ENCODE measurements at regions not wholly inside any gene's neighbourhood (a gene's known extent, or its start where the extent isn't known, plus 50 kb on each side); places are given as distances from the start of the nearest gene placed in this dataset.

DNA sequence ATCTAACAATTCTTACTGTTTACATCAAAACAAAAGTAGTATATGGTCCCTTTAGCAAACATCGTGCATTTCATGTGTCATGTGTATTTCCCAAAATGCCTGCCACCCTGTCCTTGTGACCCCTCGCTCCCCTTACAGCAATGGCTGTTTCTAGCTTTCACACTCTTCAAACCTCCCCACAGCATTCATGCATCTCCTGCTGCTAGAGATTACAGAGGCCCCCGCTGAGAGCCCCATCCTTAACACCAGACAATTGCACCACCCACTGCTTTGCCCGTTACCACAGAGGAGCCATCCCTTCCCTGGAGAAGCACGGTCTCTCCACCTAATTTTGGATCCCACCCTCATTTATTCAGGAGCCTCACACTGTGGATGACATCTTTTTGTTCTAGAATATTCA is 149.7 kb upstream of the IRX4 start:
- intact Hi-C loops (cut with DNase I): no loop called here
- DNase-seq (ENCODE audit: low spot score): no peak

DNA sequence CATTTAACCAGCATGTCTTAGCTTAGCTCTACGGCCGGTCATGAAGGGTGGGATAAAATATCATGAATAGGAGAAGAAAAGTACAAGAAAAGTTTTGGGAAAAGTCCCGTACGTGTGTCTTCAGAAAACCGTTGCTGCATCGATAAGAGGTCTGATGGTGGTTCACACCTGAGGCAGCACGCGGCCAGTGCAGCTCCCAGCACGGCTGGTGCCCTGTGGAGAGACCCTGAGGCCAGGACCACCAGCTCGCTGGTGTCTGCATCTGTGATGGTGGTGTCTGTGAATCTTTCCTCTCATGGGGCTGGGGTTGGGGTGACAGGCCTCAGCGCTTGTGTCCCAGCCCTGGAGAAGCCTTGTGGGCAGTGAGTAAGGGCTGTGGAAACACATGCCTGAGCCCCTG is 148.9 kb upstream of the IRX4 start:
- intact Hi-C loops (cut with DNase I): no loop called here
- no peak for DNase-seq (ENCODE audit: low spot score)

- no peak for DNase-seq (ENCODE audit: low spot score)
- intact Hi-C loops (cut with DNase I): no loop called here
Measured at GRCh38 chr5:2030131-2030530, 147.4 kb upstream of the IRX4 start.

DNA sequence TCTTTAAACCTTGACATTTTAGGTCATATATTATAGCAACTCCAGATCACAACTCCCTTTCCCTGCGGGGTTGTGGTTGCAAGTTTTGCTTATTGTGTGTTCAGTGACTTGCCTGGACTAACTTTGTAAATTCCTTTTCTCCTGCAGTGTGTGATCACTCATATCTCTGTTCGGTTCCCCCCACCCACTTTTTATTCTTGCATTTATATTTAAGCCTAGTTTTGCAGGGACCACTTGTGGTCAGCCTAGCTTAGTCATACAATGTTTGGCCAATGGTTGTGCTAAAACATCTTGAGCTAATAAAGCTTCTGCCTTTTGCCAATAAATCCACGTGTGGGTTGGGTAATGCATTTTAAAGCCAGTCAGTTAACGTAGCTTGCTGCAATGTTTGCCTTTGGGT is 146.5 kb upstream of the IRX4 start:
- intact Hi-C loops (cut with DNase I): no loop called here

GRCh38 chr5:2027790-2028189 is 145.1 kb upstream of the IRX4 start:
- intact Hi-C loops (cut with DNase I): no loop called here
- no peak for DNase-seq (ENCODE audit: low spot score)

More for the DNA sequence above, 146.5 kb upstream of the IRX4 start:
- no peak for DNase-seq (ENCODE audit: low spot score)

DNA sequence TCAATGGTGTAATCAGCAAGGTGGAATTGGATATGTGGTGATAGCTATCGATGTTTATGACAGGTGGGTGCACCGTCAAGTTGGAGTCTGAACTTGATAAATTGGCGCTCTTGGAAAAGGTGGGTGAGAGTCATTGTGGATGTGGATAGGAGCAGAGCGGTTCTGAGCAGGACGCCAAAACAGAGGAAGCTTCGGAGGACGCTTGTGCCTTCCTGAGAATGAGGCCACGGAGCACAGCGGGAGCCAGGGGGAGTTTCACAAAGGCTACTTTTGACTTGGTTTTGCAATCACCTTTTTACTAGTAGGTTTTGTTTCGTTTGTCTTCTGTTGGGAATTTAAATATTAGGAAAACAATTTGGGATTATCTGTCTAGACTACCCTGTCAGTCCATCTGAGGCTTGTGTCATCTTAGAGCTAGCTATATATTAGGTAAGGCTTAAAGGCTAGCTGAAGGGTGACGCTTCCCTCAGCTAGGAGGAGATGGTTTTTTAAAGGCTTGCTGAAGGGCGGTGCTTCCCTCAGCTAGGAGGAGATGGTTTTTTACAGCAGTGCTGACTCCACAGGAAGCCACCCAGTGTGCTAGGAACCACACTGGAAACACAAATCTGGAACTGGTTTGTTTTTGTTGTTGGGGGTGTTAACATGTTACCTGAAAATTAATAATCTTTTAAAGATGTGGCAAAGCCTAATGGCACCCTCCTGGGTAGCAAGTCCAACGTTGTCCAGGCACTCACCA is 142.4 kb upstream of the IRX4 start:
- DNase-seq (ENCODE audit: low spot score): no peak
- intact Hi-C loops (cut with DNase I): no loop called here

DNA sequence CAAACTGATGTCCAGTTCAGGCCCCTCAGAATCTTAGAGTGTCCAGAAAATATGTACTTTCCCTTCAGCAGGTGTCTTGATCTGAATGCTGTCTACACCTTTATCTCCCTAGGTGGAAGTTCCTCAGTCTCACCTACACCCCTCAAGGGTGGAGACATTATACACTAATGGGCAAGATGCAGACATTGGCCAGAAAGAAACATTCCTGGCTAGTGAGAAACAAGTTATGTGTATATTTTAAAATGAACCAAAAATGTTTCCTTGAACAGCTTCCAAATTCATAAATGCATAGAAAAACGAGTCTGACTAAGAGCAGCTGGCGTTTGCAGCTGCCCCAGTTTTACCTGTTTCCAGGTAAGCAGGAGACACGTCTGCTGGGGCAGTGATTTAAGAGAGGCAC is 140.5 kb upstream of the IRX4 start:
- intact Hi-C loops (cut with DNase I): no loop called here
- DNase-seq (ENCODE audit: low spot score): no peak

DNA sequence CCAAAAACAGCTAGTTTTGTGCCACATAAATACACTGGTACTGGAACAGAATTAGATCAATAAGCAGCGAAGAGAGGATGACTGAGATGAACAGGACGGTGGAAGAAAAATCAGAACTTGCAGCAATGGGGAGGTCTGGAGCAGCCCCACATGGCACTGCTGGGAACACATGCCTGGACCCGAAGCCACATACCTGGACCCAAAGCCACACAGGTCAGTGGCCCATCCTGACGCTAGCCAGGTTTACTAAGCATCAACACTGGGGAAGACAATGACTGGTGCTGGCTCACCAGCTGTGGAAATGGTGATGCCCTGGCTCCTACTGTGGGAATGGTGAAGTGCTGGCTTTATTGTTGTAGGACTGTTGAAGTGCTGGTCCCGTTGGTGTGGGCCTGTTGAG is 139.7 kb upstream of the IRX4 start:
- no peak for DNase-seq (ENCODE audit: low spot score)
- intact Hi-C loops (cut with DNase I): no loop called here

DNA sequence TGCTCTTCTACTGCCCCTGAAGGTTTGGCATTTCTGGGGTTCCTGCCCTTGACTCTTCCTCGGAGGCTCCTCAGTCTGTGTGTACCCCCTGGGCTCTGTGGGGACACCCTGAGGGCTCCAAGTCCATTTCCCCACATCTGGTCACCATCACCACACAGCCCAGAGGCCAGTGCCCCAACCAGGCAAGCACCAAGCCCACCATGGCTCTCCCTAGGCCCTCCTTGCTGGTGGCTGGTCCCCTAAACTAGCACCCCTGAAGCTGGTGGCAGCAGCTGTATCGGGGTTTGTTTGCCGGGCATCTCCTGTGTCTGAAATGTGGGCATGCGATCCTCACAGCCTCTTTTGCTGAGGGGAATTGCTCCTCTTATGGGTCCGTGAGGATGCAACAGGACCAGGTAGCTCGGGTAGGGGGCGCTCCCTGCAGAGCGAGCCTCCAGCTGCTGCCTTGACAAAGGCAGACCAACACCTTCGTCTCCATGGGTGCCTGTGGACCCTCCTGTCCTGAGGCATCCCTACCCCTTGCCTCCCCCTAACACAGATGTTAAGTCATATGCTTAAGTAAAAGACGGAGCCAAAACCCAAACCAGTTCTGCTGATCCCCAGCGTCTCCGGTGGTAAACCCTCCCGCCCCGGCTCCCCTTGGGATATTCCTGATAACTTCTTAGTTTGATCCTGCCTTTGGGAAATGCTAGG is 138.9 kb upstream of the IRX4 start:
- no peak for DNase-seq (ENCODE audit: low spot score)
- intact Hi-C loops (cut with DNase I): no loop called here

DNA sequence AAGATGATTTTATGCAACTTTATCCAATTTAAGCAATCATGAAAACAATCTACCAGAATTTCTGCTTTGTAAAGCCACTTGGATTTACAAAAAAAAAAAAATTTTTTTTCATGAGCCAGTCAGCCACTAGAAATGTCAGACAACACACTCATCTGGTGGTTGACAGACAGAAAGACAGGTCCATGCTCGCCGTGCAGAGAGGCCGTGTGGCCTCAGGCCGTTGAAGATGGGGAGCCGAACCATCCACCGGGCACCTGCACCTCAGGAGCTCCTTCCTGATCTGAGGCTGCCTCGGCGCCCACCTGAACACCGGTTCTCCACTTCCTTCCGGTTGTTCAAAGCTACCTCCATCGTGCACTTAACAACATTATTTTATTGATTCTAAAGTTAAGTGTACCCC is 138.0 kb upstream of the IRX4 start:
- DNase-seq (ENCODE audit: low spot score): no peak
- intact Hi-C loops (cut with DNase I): no loop called here

GRCh38 chr5:2019716-2020115 is 137.0 kb upstream of the IRX4 start:
- intact Hi-C loops (cut with DNase I): no loop called here
- DNase-seq (ENCODE audit: low spot score): no peak

DNA sequence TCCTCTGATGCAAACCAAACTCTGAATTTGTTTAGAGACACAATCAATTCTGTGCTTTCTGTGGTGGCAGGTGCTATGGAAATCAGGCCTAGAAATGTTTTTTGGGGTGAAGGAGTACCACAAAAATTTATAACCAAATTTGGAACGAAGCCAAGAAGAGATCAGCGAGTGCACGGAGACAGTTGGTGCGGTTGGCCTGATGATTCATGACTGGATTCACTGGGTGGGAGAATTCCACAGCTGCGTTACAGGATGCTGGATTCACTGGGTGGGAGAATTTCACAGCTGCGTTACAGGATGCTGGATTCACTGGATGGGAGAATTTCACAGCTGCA is 135.6 kb upstream of the IRX4 start:
- no peak for DNase-seq (ENCODE audit: low spot score)
- intact Hi-C loops (cut with DNase I): no loop called here

GRCh38 chr5:2017540-2018389 is 135.0 kb upstream of the IRX4 start:
- no peak for DNase-seq (ENCODE audit: low spot score)
- intact Hi-C loops (cut with DNase I): no loop called here

- DNase-seq (ENCODE audit: low spot score): no peak
- intact Hi-C loops (cut with DNase I): no loop called here
Measured at GRCh38 chr5:2015961-2016360, 133.2 kb upstream of the IRX4 start.

- intact Hi-C loops (cut with DNase I): no loop called here
- DNase-seq (ENCODE audit: low spot score): no peak
Measured at GRCh38 chr5:2015124-2015848, 132.6 kb upstream of the IRX4 start.

- intact Hi-C loops (cut with DNase I): no loop called here
- no peak for DNase-seq (ENCODE audit: low spot score)
Measured at GRCh38 chr5:2014058-2014610, 131.4 kb upstream of the IRX4 start.

GRCh38 chr5:2013301-2014057 is 130.8 kb upstream of the IRX4 start:
- no peak for DNase-seq (ENCODE audit: low spot score)
- intact Hi-C loops (cut with DNase I): no loop called here

- intact Hi-C loops (cut with DNase I): no loop called here
- DNase-seq (ENCODE audit: low spot score): no peak
Measured at GRCh38 chr5:2012885-2013284, 130.2 kb upstream of the IRX4 start.
